Esophagus squamous epithelium (tissue), 5 donors: ENCODE measurements at regions not wholly inside any gene's neighbourhood (a gene's known extent, or its start where the extent isn't known, plus 50 kb on each side); places are given as distances from the start of the nearest gene placed in this dataset.

ENCODE experiments used
- DNase-seq: peaks from one replicate; lab custom pipeline; 2025; lab: John Stamatoyannopoulos, UW
- H3K27ac ChIP-seq, 4 donors: fragments of 200-600 bp; sonication (generic); one replicate each; pipeline ENCODE4 v1.5.1; 2016 to 2019; ENCODE audit warnings: mild to moderate bottlenecking in 1 of 4
- H3K27me3 ChIP-seq, 4 donors: fragments of 200-600 bp; sonication (generic); 1 replicate in 3 of 4; 2 replicates in 1 of 4; pipeline versions ENCODE4 v1.5.1 to v1.6.0; 2017 to 2021; ENCODE audit warnings: antibody characterized with exemption in 1 of 4
- H3K36me3 ChIP-seq, 3 donors: fragments of 200-600 bp; sonication (generic); one replicate each; pipeline ENCODE4 v1.5.1; 2016 to 2019
- H3K4me1 ChIP-seq, 3 donors: fragments of 200-600 bp; sonication (generic); one replicate each; pipeline ENCODE4 v1.5.1; 2017 to 2019
- H3K4me3 ChIP-seq, 4 donors: fragments of 200-600 bp; sonication (generic); 1 replicate in 3 of 4; 2 replicates in 1 of 4; pipeline ENCODE4 v1.5.1; 2016 to 2019; ENCODE audit warnings: mild to moderate bottlenecking in 2 of 4, moderate library complexity in 1 of 4
- H3K9me3 ChIP-seq, 3 donors: fragments of 200-600 bp; sonication (generic); one replicate each; pipeline ENCODE4 v1.5.1; 2016 to 2019
- POLR2A ChIP-seq, 4 donors: fragments of 450-650 bp; IDR thresholded peaks; one replicate each; pipeline ENCODE4 v1.6.1; 2017; ENCODE audit warnings: antibody characterized with exemption in 4 of 4, mild to moderate bottlenecking in 4 of 4, moderate library complexity in 3 of 4
- WGBS, 2 donors: methylation state at CpG; one replicate each; pipeline ENCODE4 v1.1.5; 2018; 5-methylcytosine and 5-hydroxymethylcytosine counted together
- intact Hi-C: fragments of 100-400 bp; cut with DNase I; formaldehyde crosslinking; loops from one replicate; pipeline ENCODE4 v1.15.0; 2022
- TF ChIP-seq, protein P1 (sequence below), 6 experiments: fragments of 450-650 bp in 4 of 6; fragments of 200-600 bp in 2 of 6; sonication (generic) in 2 of 6; IDR thresholded peaks; one replicate each; pipeline ENCODE4 v1.5.1; 2016 to 2019; ENCODE audit warnings: antibody characterized with exemption in 6 of 6, mild to moderate bottlenecking in 4 of 6, moderate library complexity in 4 of 6
- donor health status: DM: yes; HTN: yes; CAD: no.

DNA sequence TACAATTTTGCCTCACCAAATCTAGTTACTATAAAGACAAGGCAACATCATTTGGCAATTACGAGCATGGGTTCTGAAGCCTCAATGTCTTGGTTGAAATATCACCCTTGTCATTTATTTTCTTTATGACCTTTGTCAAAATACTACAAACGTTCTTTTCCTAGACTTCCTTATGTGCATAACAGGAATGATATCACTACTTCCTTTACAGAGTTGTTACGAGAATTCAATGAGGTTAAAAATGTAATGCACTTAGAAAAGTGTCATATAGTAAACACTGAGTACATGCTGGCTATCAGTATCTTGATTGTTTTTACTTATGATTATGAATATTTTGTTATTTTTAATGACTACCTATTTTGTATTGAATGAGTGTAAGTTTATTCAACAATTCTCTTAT is 640.9 kb upstream of the CCNG1 start:
- Histone ChIP-seq H3K27me3 (no peaks in the 10 kb centered on the region), H3K4me1 (no peaks in the 10 kb centered on the region), H3K27ac (no peak overlapping the region), H3K4me3 (no peak overlapping the region), H3K36me3 (no peaks in the 10 kb centered on the region), H3K9me3 (no peaks in the 10 kb centered on the region)
- intact Hi-C loops: no loop called here
- DNase-seq: no peak
- no peak for TF ChIP-seq POLR2A (IDR thresholded peaks at IDR 0.05)
- TF ChIP-seq, protein P1, sequence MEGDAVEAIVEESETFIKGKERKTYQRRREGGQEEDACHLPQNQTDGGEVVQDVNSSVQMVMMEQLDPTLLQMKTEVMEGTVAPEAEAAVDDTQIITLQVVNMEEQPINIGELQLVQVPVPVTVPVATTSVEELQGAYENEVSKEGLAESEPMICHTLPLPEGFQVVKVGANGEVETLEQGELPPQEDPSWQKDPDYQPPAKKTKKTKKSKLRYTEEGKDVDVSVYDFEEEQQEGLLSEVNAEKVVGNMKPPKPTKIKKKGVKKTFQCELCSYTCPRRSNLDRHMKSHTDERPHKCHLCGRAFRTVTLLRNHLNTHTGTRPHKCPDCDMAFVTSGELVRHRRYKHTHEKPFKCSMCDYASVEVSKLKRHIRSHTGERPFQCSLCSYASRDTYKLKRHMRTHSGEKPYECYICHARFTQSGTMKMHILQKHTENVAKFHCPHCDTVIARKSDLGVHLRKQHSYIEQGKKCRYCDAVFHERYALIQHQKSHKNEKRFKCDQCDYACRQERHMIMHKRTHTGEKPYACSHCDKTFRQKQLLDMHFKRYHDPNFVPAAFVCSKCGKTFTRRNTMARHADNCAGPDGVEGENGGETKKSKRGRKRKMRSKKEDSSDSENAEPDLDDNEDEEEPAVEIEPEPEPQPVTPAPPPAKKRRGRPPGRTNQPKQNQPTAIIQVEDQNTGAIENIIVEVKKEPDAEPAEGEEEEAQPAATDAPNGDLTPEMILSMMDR (IDR thresholded peaks at IDR 0.05): no peak
- 21 to 38% methylated on average over 3 of the region's 3 CpGs for WGBS, 2 donors

DNA sequence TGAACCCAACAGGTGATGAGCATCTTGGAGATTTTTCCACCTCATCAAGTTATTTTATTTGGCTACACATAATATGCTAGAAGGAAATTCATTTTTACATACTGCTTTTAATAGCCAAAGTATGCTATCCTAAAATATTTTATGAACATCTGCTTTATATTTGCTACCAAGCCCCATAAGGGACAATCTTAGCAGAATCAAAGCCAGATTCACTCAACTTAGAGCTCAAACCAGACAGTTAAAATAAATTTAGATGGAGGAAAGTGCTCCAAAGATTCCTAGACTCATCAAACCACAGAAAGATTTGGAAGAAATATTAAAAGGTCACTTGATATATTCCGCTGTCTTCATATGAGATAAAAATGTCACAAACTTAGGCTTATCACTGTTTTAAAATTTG is 637.1 kb upstream of the CCNG1 start:
- TF ChIP-seq POLR2A (IDR thresholded peaks at IDR 0.05): no peak
- TF ChIP-seq, protein P1 (IDR thresholded peaks at IDR 0.05): no peak
- H3K4me1 ChIP-seq: no peaks in the 10 kb centered on the region
- H3K27ac ChIP-seq: no peak overlapping the region
- no peaks in the 10 kb centered on the region for H3K36me3 ChIP-seq
- no peaks in the 10 kb centered on the region for H3K9me3 ChIP-seq
- 66 to 91% methylated on average over 1 of the region's 1 CpG for WGBS, 2 donors
- intact Hi-C loops: no loop called here
- no peaks in the 10 kb centered on the region for H3K27me3 ChIP-seq
- no peak overlapping the region for H3K4me3 ChIP-seq
- DNase-seq: no peak

DNA sequence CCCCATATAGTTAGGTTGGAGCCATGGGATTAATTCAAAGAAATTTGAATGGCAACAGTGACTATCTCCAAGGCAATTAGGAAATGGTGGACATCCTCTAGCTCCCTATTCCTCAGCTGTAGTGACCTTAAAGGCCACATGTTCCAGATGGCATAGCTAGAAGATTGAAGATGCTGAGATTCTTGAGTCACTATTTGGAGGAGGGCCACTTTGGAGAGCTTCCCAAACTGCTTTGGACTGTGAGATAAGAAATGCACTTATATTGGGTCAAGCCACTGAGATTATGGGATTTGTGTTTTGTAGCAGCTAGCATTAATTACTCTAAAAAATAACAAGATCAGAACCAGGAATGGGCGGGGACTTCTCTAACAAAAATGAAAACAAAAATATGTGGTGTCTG is 636.2 kb upstream of the CCNG1 start:
- 50 to 52% methylated on average over 1 of the region's 1 CpG for WGBS, 2 donors
- Histone ChIP-seq H3K36me3 (no peaks in the 10 kb centered on the region), H3K9me3 (no peaks in the 10 kb centered on the region), H3K27me3 (no peaks in the 10 kb centered on the region), H3K4me3 (no peak overlapping the region), H3K4me1 (no peaks in the 10 kb centered on the region), H3K27ac (no peak overlapping the region)
- TF ChIP-seq, protein P1 (IDR thresholded peaks at IDR 0.05): no peak
- TF ChIP-seq POLR2A (IDR thresholded peaks at IDR 0.05): no peak
- DNase-seq: no peak
- intact Hi-C loops: no loop called here

DNA sequence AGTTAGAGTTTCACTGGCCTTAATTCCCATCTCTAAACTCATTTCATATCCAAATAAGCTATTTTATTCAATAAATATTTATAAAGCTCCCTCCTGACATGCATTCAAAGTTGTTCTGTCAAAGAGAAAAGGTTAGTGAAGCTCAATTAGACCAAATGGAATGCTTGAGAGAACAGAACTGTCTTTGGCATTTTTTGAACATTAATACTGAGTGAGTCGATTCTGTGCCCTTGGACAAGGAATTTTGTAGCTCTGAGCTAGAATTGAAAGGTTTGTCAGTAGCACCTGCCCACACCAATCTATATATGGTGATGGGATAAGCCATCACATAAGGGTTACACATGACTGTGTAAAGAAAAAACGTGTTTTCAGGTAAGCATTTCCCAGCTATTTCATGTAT is 631.2 kb upstream of the CCNG1 start:
- Histone ChIP-seq H3K27ac (no peak overlapping the region), H3K36me3 (no peaks in the 10 kb centered on the region), H3K27me3 (no peaks in the 10 kb centered on the region), H3K4me1 (no peaks in the 10 kb centered on the region), H3K4me3 (no peak overlapping the region), H3K9me3 (no peaks in the 10 kb centered on the region)
- no peak for DNase-seq
- intact Hi-C loops: no loop called here
- WGBS, 2 donors: 28 to 36% methylated on average over 2 of the region's 2 CpGs
- TF ChIP-seq, protein P1 (IDR thresholded peaks at IDR 0.05): no peak
- TF ChIP-seq POLR2A (IDR thresholded peaks at IDR 0.05): no peak

DNA sequence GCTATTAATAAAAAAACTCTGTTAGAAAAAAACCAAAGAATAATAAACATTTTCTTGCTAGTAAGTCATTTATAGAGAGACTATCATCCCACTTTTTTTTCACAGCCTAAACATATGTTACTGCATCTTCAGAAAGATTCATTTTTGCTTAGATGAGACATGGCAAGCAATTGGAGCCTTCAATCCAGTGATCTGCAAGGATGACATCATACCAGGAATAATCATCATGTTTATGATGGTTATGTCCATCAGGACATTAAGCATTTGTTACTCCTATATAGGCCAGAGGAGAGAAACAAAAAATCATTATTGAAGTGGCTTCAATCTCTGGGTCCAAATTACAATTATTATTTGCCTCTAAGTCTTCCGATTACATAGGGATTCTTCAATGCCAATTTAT is 626.3 kb upstream of the CCNG1 start:
- TF ChIP-seq, protein P1 (IDR thresholded peaks at IDR 0.05): no peak
- TF ChIP-seq POLR2A (IDR thresholded peaks at IDR 0.05): no peak
- intact Hi-C loops: no loop called here
- WGBS, 2 donors: 67 to 80% methylated on average over 1 of the region's 1 CpG
- no peaks in the 10 kb centered on the region for H3K27me3 ChIP-seq
- no peak overlapping the region for H3K4me3 ChIP-seq
- H3K9me3 ChIP-seq: no peaks in the 10 kb centered on the region
- H3K36me3 ChIP-seq: no peaks in the 10 kb centered on the region
- H3K4me1 ChIP-seq: no peaks in the 10 kb centered on the region
- no peak overlapping the region for H3K27ac ChIP-seq
- DNase-seq: no peak
